Breast epithelium (tissue), 4 donors: ENCODE measurements at regions not wholly inside any gene's neighbourhood (a gene's known extent, or its start where the extent isn't known, plus 50 kb on each side); places are given as distances from the start of the nearest gene placed in this dataset.

Experiments
- DNase-seq, 2 donors: peaks; one replicate each; pipeline ENCODE4 v3.0.0-alpha.2; 2019; ENCODE audit warnings: low spot score in 2 of 2
- H3K27ac ChIP-seq, 2 donors: fragments of 200-600 bp; sonication (generic) in 1 of 2; one replicate each; pipeline ENCODE4 v1.5.1; 2016 to 2019; ENCODE audit warnings: mild to moderate bottlenecking in 1 of 2
- H3K27me3 ChIP-seq, 2 donors: fragments of 200-600 bp; sonication (generic) in 1 of 2; one replicate each; pipeline versions ENCODE4 v1.5.1 to v1.6.0; 2017 to 2019; ENCODE audit warnings: control low read depth in 1 of 2, mild to moderate bottlenecking in 1 of 2
- H3K36me3 ChIP-seq: fragments of 200-600 bp; one replicate; pipeline ENCODE4 v1.5.1; 2019
- H3K4me1 ChIP-seq, 2 donors: fragments of 200-600 bp; sonication (generic); one replicate each; pipeline ENCODE4 v1.5.1; 2016 to 2019; ENCODE audit warnings: control low read depth in 1 of 2
- H3K4me3 ChIP-seq, 3 donors: fragments of 200-600 bp; sonication (generic); 1 replicate in 2 of 3; 2 replicates in 1 of 3; pipeline ENCODE4 v1.5.1; 2016 to 2019; ENCODE audit warnings: mild to moderate bottlenecking in 3 of 3, moderate library complexity in 2 of 3
- H3K9me3 ChIP-seq, 2 donors: fragments of 200-600 bp; sonication (generic) in 1 of 2; one replicate each; pipeline ENCODE4 v1.5.1; 2016 to 2019; ENCODE audit warnings: control low read depth in 1 of 2
- CTCF ChIP-seq, 3 donors: fragments of 450-650 bp; IDR thresholded peaks; one replicate each; pipeline ENCODE4 v1.5.1; 2016 to 2017; ENCODE audit warnings: antibody characterized with exemption in 3 of 3, mild to moderate bottlenecking in 3 of 3, moderate library complexity in 3 of 3
- POLR2A ChIP-seq: fragments of 450-650 bp; IDR thresholded peaks from one replicate; pipeline ENCODE4 v1.6.1; 2016; ENCODE audit warnings: antibody characterized with exemption, mild to moderate bottlenecking, moderate library complexity
- POLR2AphosphoS5 ChIP-seq, 3 donors: sonication (generic); formaldehyde crosslinking; IDR thresholded peaks; one replicate each; pipeline ENCODE4 v1.6.1; 2017; ENCODE audit warnings: antibody characterized with exemption in 3 of 3
- intact Hi-C: fragments of 100-400 bp; cut with DNase I; formaldehyde crosslinking; loops from one replicate; pipeline ENCODE4 v1.15.1; 2023; ENCODE audit warnings: low total_unique reads

DNA sequence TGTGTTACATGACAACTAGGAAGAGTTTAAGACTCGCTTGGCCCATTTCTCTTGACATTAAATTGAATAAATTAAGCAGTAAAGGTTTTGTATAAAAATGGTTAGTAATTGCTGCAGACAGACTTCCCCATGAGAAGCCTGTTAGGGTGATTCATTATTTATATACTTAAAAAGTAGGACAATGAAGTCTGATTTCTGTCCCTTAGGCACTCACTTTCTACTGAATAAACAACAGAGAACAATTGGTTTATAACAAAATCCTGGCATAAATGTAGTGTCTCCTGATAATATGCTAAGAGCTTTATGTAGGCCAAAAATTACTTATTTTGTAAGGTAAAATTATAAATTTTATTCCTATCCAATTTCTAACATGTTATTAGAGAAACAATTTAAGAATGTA, 2138.5 kb upstream of the PCDH20 start:
- no peaks in the 10 kb centered on the region for H3K9me3 ChIP-seq
- no peaks in the 10 kb centered on the region for H3K36me3 ChIP-seq
- no peaks in the 10 kb centered on the region for H3K27me3 ChIP-seq
- no peak for DNase-seq
- intact Hi-C loops = loop anchor here (10.0 kb wide), 1 partner anchor 919 kb away; no protein-coding TSS in a partner anchor
- no peak overlapping the region for H3K27ac ChIP-seq
- no peak for TF ChIP-seq POLR2AphosphoS5 (IDR thresholded peaks at IDR 0.05)
- TF ChIP-seq POLR2A = no peak
- TF ChIP-seq CTCF (IDR thresholded peaks at IDR 0.05) = no peak
- H3K4me3 ChIP-seq = no peak overlapping the region
- no peaks in the 10 kb centered on the region for H3K4me1 ChIP-seq

- Histone ChIP-seq H3K4me1 (no peaks in the 10 kb centered on the region), H3K9me3 (no peaks in the 10 kb centered on the region), H3K27me3 (no peaks in the 10 kb centered on the region), H3K36me3 (no peaks in the 10 kb centered on the region), H3K4me3 (no peak overlapping the region), H3K27ac (no peak overlapping the region)
- DNase-seq = no peak
- intact Hi-C loops = loop anchor here (10.0 kb wide), 1 partner anchor 917 kb away; no protein-coding TSS in a partner anchor
- no peak for TF ChIP-seq POLR2AphosphoS5 (IDR thresholded peaks at IDR 0.05)
- TF ChIP-seq POLR2A = no peak
- TF ChIP-seq CTCF (IDR thresholded peaks at IDR 0.05) = no peak
Measured at GRCh38 chr13:63551731-63552130, 2136.1 kb upstream of the PCDH20 start.

DNA sequence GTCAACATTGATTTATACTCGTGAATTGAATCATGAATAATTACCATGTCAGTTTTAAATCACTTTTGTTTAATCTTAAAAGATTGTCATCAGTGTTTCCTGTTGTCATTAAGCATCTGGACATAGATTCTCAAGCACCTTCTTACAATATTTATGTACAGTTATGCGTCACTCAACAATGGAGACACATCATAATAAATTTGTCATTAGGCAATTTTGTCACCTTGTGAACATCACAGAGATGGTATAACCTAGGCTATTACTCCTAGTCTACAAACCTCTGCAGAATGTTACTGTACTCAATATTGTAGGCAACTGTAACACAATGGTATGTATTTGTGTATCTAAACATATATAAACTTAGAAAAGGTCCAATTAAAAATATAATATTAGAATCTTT, 2130.9 kb upstream of the PCDH20 start:
- TF ChIP-seq CTCF (IDR thresholded peaks at IDR 0.05) = no peak
- no peak for TF ChIP-seq POLR2A
- TF ChIP-seq POLR2AphosphoS5 (IDR thresholded peaks at IDR 0.05) = no peak
- H3K27me3 ChIP-seq = no peaks in the 10 kb centered on the region
- no peaks in the 10 kb centered on the region for H3K9me3 ChIP-seq
- no peak overlapping the region for H3K27ac ChIP-seq
- DNase-seq = no peak
- no peaks in the 10 kb centered on the region for H3K4me1 ChIP-seq
- H3K4me3 ChIP-seq = no peak overlapping the region
- H3K36me3 ChIP-seq = no peaks in the 10 kb centered on the region
- intact Hi-C loops = no loop called here

GRCh38 chr13:63542770-63543169, 2127.1 kb upstream of the PCDH20 start:
- Histone ChIP-seq H3K4me3 (no peak overlapping the region), H3K4me1 (no peaks in the 10 kb centered on the region), H3K27me3 (no peaks in the 10 kb centered on the region), H3K9me3 (no peaks in the 10 kb centered on the region), H3K36me3 (no peaks in the 10 kb centered on the region), H3K27ac (no peak overlapping the region)
- intact Hi-C loops = no loop called here
- TF ChIP-seq POLR2AphosphoS5 (IDR thresholded peaks at IDR 0.05) (no peak), CTCF (IDR thresholded peaks at IDR 0.05) (no peak), POLR2A (no peak)
- no peak for DNase-seq

GRCh38 chr13:63541336-63541735, 2125.7 kb upstream of the PCDH20 start:
- H3K4me1 ChIP-seq = no peaks in the 10 kb centered on the region
- no peak overlapping the region for H3K4me3 ChIP-seq
- H3K9me3 ChIP-seq = no peaks in the 10 kb centered on the region
- H3K36me3 ChIP-seq = no peaks in the 10 kb centered on the region
- no peak for DNase-seq
- no peaks in the 10 kb centered on the region for H3K27me3 ChIP-seq
- no peak overlapping the region for H3K27ac ChIP-seq
- TF ChIP-seq POLR2AphosphoS5 (IDR thresholded peaks at IDR 0.05) = no peak
- TF ChIP-seq POLR2A = no peak
- TF ChIP-seq CTCF (IDR thresholded peaks at IDR 0.05) = no peak
- intact Hi-C loops = no loop called here
